WI38 (cell line): ENCODE measurements at regions not wholly inside any gene's neighbourhood (a gene's known extent, or its start where the extent isn't known, plus 50 kb on each side); places are given as distances from the start of the nearest gene placed in this dataset.
"Not testable (repeated sequence)": the region's sequence is repeated elsewhere in the genome, so short reads cannot be mapped to it uniquely, and the experiment has no call there.

Source experiments
- H3K4me3 ChIP-seq: 2 replicates; pipeline ENCODE4 v1.5.1; 2011; ENCODE audit warnings: low read depth, mild to moderate bottlenecking, control low read depth, low read length
- TF ChIP-seq, protein P1 (sequence below): IDR thresholded peaks from 2 replicates; pipeline ENCODE4 v1.5.1; 2012; ENCODE audit warnings: low read depth, mild to moderate bottlenecking, control low read depth, low read length

- TF ChIP-seq, protein P1, sequence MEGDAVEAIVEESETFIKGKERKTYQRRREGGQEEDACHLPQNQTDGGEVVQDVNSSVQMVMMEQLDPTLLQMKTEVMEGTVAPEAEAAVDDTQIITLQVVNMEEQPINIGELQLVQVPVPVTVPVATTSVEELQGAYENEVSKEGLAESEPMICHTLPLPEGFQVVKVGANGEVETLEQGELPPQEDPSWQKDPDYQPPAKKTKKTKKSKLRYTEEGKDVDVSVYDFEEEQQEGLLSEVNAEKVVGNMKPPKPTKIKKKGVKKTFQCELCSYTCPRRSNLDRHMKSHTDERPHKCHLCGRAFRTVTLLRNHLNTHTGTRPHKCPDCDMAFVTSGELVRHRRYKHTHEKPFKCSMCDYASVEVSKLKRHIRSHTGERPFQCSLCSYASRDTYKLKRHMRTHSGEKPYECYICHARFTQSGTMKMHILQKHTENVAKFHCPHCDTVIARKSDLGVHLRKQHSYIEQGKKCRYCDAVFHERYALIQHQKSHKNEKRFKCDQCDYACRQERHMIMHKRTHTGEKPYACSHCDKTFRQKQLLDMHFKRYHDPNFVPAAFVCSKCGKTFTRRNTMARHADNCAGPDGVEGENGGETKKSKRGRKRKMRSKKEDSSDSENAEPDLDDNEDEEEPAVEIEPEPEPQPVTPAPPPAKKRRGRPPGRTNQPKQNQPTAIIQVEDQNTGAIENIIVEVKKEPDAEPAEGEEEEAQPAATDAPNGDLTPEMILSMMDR = no peak
- H3K4me3 ChIP-seq = no peak overlapping the region
Measured at GRCh38 chr13:60242043-60242595, 78.4 kb upstream of the DIAPH3 start.

DNA sequence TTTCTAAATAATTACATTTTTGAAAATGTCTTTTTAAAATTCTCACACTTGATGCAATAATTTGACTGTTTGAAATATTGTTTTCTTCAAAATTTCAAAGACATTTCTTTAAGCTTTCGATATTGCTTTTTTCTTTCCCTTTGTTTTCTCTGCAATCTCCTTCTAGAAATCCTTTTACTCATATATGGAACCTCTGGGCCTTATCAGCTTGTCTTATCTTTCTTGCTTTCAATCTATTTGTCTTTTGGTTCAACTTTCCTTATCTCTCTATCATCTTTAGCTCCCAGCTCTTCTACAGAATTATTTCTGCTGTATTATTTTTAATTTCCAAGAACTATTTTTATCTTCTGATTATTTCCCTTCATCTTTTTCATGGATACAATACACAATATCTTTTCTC, 80.7 kb upstream of the DIAPH3 start:
- H3K4me3 ChIP-seq = no peak overlapping the region
- TF ChIP-seq, protein P1 = no peak

DNA sequence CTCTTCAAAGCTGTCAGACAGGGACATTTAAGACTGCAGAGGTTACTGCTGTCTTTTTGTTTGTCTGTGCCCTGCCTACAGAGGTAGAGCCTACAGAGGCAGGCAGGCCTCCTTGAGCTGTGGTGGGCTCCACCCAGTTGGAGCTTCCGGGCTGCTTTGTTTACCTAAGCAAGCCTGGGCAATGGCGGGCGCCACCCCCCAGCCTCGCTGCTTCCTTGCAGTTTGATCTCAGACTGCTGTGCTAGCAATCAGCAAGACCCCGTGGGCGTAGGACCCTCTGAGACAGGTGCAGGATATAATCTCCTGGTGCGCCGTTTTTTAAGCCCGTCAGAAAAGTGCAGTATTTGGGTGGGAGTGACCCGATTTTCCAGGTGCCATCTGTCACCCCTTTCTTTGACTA, 87.7 kb upstream of the DIAPH3 start:
- H3K4me3 ChIP-seq = not testable (repeated sequence)

DNA sequence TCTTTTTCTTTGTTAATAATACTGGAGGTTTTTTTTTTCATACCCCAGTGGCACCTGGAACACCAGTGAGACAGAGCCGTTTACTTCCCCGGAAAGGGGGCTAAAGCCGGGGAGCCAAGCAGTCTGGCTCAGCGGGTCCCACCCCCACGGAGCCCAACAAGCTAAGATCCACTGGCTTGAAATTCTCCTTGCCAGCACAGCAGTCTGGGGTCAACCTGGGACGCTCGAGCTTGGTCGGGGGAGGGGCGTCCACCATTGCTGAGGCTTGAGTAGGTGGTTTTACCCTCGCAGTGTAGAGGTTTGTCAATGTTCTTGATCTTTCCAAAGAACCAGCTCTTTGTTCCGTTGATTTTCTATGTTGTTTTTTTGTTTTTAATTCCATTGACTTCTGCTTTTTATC, 94.6 kb upstream of the DIAPH3 start:
- H3K4me3 ChIP-seq = no peak overlapping the region
- TF ChIP-seq, protein P1 = no peak

DNA sequence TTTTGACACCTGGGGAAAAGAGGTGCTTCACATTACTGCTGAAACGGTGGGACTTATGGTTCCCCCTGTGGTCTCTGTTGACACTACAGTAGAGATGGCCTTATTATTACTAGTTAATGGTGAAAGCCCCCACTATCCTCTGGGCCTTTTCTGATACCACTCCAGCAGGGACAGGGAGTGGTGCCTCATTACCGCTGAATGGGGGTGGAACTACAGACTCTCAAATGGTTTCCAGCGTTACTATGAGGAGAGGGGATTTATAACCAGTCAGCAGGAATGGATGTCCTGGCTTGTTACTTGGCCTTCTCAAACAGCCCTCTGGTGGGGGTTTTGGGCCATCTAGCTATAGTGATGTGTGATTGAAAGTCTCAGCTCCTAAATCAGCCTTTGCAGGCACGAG, 96.7 kb upstream of the DIAPH3 start:
- no peak overlapping the region for H3K4me3 ChIP-seq
- TF ChIP-seq, protein P1 = no peak

DNA sequence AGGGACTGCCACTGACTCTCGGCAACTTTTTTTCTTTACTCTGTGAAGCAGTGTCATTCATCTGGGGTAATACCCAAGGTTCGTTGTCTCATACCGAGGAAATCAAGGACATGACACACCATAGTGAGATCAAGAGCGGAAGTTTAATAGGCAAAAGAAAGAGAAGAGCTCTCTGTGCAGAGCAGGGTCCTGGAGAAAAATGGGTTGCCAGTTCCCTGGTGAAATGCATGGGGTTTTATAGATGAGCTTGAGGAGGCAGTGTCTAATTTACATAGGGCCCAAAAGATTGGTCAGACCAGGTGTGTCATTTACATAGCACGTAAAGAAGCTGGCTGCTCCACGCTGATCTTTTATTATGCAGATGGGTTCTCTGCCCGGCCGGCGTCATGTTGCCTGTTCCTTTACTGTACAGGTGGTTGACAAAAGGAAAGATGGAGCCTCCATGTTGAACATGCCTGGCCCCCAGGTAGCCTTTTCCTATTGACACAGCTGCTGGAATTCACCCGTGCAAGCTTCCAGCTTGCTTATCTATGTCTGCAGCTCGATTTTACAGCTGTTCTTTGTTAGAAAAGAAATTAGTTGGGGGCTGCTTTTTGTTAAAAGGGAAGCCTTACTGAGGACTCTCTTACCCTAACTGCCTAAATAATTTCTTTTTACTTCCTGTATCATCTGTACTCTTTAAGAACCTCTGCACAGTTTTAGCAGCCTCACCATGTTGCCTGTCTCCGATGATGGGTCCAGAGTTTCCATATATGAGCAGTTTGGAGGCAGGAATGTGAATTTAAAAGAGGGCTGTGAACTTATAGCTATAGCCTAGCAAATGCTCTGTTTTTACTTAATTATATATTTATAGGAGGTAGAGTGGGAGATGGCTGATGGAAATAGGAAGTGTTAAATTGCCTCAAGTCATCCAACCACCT, 98.0 kb upstream of the DIAPH3 start:
- TF ChIP-seq, protein P1 = no peak
- H3K4me3 ChIP-seq = no peak overlapping the region

- no peak overlapping the region for H3K4me3 ChIP-seq
- TF ChIP-seq, protein P1 = no peak
Measured at GRCh38 chr13:60265566-60265965, 101.8 kb upstream of the DIAPH3 start.
